Left ventricle myocardium inferior (tissue), 1 donor: ENCODE measurements at regions not wholly inside any gene's neighbourhood (a gene's known extent, or its start where the extent isn't known, plus 50 kb on each side); places are given as distances from the start of the nearest gene placed in this dataset.

Source experiments
- DNase-seq: peaks from one replicate; pipeline ENCODE4 v3.0.0-alpha.2; 2020
- H3K27ac ChIP-seq: fragments of 200-600 bp; replicated peaks from 2 replicates; pipeline ENCODE4 v1.8.0; 2021
- H3K27me3 ChIP-seq: fragments of 200-600 bp; 2 replicates; pipeline ENCODE4 v1.8.0; 2021; ENCODE audit warnings: low read depth
- H3K36me3 ChIP-seq: fragments of 200-600 bp; 2 replicates; pipeline ENCODE4 v1.8.0; 2021
- H3K4me1 ChIP-seq: fragments of 200-600 bp; 2 replicates; pipeline ENCODE4 v1.8.0; 2021
- H3K4me3 ChIP-seq: fragments of 200-600 bp; 2 replicates; pipeline ENCODE4 v1.8.0; 2021; ENCODE audit warnings: mild to moderate bottlenecking, moderate library complexity
- H3K9me3 ChIP-seq: fragments of 200-600 bp; replicated peaks from 2 replicates; pipeline ENCODE4 v1.8.0; 2021
- intact Hi-C: fragments of 100-400 bp; cut with micrococcal nuclease; formaldehyde crosslinking; loops from one replicate; pipeline ENCODE4 v1.11.0; 2022
- TF ChIP-seq, protein P1 (sequence below): fragments of 200-600 bp; IDR thresholded peaks from 2 replicates; pipeline ENCODE4 v1.8.0; 2021; ENCODE audit warnings: antibody characterized with exemption, mild to moderate bottlenecking, borderline replicate concordance
- donor health status: DM: no; HTN: yes; CAD: no; lungs with severe emphysema.

DNA sequence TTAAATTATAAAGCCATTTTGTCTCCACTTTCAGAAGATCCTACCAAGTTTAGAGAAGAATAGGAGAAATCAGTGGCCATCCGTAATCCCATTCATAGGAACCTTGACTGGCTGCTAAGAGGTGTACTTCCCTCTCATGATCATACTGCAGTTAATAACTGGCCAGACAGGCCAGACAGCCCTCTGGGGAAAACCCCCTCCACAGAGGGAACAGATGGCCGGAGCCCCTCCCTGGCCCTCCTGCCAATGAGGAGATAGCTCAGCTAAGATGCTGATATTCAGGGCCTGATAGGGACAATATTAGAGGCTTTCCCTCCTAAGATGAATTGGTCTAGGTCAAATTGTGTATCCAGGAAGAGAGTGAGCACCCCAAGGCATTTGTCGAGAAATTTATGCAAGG is 200.0 kb upstream of the MAOA start:
- no peaks in the 10 kb centered on the region for H3K4me1 ChIP-seq
- H3K4me3 ChIP-seq: no peak overlapping the region
- peaks cover 16% of the 10 kb centered on the region for H3K9me3 ChIP-seq
- H3K27ac ChIP-seq: no peak overlapping the region
- no peaks in the 10 kb centered on the region for H3K27me3 ChIP-seq
- TF ChIP-seq, protein P1, sequence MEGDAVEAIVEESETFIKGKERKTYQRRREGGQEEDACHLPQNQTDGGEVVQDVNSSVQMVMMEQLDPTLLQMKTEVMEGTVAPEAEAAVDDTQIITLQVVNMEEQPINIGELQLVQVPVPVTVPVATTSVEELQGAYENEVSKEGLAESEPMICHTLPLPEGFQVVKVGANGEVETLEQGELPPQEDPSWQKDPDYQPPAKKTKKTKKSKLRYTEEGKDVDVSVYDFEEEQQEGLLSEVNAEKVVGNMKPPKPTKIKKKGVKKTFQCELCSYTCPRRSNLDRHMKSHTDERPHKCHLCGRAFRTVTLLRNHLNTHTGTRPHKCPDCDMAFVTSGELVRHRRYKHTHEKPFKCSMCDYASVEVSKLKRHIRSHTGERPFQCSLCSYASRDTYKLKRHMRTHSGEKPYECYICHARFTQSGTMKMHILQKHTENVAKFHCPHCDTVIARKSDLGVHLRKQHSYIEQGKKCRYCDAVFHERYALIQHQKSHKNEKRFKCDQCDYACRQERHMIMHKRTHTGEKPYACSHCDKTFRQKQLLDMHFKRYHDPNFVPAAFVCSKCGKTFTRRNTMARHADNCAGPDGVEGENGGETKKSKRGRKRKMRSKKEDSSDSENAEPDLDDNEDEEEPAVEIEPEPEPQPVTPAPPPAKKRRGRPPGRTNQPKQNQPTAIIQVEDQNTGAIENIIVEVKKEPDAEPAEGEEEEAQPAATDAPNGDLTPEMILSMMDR: no peak
- DNase-seq: no peak
- intact Hi-C loops: no loop called here
- H3K36me3 ChIP-seq: no peaks in the 10 kb centered on the region

DNA sequence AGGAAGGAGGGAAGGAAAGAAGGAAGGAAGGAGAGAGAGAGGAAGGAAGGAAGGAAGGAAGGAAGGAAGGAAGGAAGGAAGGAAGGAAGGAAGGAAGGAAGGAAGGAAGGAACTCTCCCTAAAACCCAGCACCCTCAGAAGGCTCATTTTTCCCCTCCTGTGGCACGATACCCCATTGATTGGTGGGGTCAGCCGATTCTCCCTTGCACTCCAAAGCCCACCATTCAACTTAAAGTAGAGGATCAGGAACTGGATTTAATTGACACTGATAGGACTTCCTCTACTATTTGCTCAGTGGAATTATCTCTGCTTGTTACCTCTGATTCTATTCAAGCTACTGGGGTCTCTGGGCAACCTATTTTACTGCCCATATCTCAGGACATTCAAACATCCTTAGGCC is 199.2 kb upstream of the MAOA start:
- H3K27ac ChIP-seq: no peak overlapping the region
- peaks cover 10% of the 10 kb centered on the region for H3K9me3 ChIP-seq
- H3K4me3 ChIP-seq: no peak overlapping the region
- H3K27me3 ChIP-seq: no peaks in the 10 kb centered on the region
- TF ChIP-seq, protein P1: no peak
- intact Hi-C loops: no loop called here
- no peaks in the 10 kb centered on the region for H3K4me1 ChIP-seq
- no peaks in the 10 kb centered on the region for H3K36me3 ChIP-seq
- DNase-seq: no peak

DNA sequence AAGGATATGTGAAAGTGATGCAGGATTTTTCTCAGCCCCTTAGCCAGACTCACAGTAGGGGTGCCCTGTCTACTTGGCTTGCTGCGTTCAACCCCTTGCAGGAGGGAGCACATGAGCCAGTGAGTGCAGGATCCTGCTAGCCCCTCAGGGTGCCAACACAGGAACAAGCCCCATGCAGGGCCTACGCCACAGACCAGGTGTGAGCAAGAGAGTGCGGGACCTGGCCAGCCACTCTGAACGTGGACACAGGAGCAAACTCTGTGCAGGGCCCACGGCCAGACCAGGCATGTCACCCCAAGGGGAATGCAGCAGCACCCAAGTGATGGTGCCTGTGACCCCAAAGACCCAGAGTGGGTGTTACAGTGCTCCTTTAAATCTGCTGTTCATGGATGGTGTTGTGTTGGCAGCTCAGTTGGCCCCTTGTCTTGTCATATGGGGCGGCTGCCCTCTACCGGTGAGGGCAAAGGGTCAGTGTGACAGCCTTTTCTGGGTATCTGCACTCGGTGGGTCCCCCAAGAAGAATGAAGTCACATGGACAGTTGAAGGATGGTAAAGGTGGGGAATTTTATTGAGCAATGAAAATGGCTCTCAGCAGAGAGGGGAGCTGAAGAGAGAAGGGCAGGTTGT is 188.4 kb upstream of the MAOA start:
- intact Hi-C loops: no loop called here
- DNase-seq: no peak

DNA sequence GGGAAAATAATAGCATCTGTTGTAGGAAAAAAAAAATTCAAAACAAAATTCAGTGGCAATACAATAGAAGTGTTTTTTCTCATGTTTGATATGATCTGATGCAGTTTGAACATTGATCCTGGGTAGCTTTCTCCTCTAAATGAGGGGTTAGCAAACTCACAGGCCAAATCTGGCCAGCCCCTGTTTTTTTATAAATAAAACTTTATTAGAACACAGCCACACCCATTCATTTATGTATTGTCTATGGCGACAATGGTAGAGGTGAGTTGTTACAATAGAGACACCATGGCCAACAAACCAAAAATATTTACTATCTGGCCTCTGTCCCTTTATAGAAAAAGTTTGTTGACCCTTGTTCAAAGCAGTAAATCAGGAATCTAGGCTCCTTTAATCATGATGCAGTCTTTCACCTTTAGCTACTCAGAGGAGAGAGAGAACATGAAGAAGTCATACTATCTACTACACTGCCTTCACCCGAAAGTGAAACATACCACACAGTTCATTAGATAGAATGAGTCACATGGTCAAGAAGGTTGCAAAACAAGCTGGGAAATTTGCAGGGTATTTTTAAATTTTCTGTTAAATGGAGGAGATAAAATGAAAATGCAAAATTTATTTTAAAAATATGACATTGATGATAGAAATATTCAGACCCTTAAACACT is 186.6 kb upstream of the MAOA start:
- no peak overlapping the region for H3K4me3 ChIP-seq
- intact Hi-C loops: no loop called here
- H3K9me3 ChIP-seq: no peaks in the 10 kb centered on the region
- no peaks in the 10 kb centered on the region for H3K36me3 ChIP-seq
- no peak overlapping the region for H3K27ac ChIP-seq
- no peaks in the 10 kb centered on the region for H3K27me3 ChIP-seq
- DNase-seq: no peak
- H3K4me1 ChIP-seq: no peaks in the 10 kb centered on the region
- TF ChIP-seq, protein P1: no peak

More for the DNA sequence above, 188.4 kb upstream of the MAOA start:
- Histone ChIP-seq H3K27me3 (no peaks in the 10 kb centered on the region), H3K4me3 (no peak overlapping the region), H3K4me1 (no peaks in the 10 kb centered on the region), H3K36me3 (no peaks in the 10 kb centered on the region), H3K9me3 (no peaks in the 10 kb centered on the region), H3K27ac (no peak overlapping the region)
- TF ChIP-seq, protein P1: no peak

DNA sequence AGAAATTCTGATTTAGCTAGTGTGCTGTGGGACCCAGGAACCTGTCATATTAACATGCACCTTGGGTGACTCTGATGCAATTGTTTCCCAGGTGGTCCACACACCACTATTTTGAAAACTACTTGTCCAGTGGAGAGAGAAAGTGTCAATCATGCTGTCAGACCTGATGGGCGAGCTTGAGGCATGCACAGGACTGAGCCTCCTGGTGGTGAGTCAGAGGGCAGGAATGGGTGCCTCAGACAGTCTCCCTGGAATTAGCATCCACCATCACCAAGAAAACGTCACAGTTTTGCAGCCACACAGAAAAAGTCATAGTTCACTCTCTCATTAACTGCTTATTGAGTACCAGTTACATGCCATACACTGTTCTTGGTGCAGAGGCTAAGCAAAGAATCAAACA is 181.8 kb upstream of the MAOA start:
- H3K27ac ChIP-seq: no peak overlapping the region
- no peaks in the 10 kb centered on the region for H3K36me3 ChIP-seq
- DNase-seq: no peak
- TF ChIP-seq, protein P1: no peak
- H3K27me3 ChIP-seq: no peaks in the 10 kb centered on the region
- intact Hi-C loops: no loop called here
- H3K9me3 ChIP-seq: no peaks in the 10 kb centered on the region
- H3K4me3 ChIP-seq: no peak overlapping the region
- H3K4me1 ChIP-seq: no peaks in the 10 kb centered on the region
